Hindlimb muscle (tissue), 1 donor: ENCODE measurements at regions not wholly inside any gene's neighbourhood (a gene's known extent, or its start where the extent isn't known, plus 50 kb on each side); places are given as distances from the start of the nearest gene placed in this dataset.
A peak's percentile ranks its signal among the peaks of the same experiment; 100 is the strongest.

Experiments
- DNase-seq: peaks from one replicate; pipeline ENCODE4 v3.0.0-alpha.2; 2013

GRCh38 chr3:194265996-194266964 lies 84.8 kb downstream of the CPN2 start:
- DNase-seq, result no peak

- no peak for DNase-seq
Observed at GRCh38 chr3:194267744-194268653, 83.1 kb downstream of the CPN2 start.

GRCh38 chr3:194268654-194269512 lies 82.2 kb downstream of the CPN2 start:
- DNase-seq, result no peak

GRCh38 chr3:194269610-194270145 lies 81.5 kb downstream of the CPN2 start:
- no peak for DNase-seq

GRCh38 chr3:194270627-194271459 lies 80.3 kb downstream of the CPN2 start:
- DNase-seq, result no peak

- no peak for DNase-seq
Observed at GRCh38 chr3:194271460-194272035, 79.6 kb downstream of the CPN2 start.

- no peak for DNase-seq
Observed at GRCh38 chr3:194272221-194272620, 78.9 kb downstream of the CPN2 start.

- DNase-seq, result no peak
Observed at GRCh38 chr3:194272861-194273742, 78.0 kb downstream of the CPN2 start.

- no peak for DNase-seq
Observed at GRCh38 chr3:194273743-194274310, 77.3 kb downstream of the CPN2 start.

GRCh38 chr3:194274424-194275085 lies 76.6 kb downstream of the CPN2 start:
- no peak for DNase-seq

- DNase-seq, result no peak
Observed at GRCh38 chr3:194275291-194275690, 75.8 kb downstream of the CPN2 start.

GRCh38 chr3:194275721-194276120 lies 75.4 kb downstream of the CPN2 start:
- DNase-seq, result no peak

GRCh38 chr3:194276768-194277103 lies 74.4 kb downstream of the CPN2 start:
- no peak for DNase-seq

- peak; percentile 81 for DNase-seq
Observed at GRCh38 chr3:194277104-194277785, 73.9 kb downstream of the CPN2 start.

- DNase-seq, result peak; percentile 75
Observed at GRCh38 chr3:194277786-194278130, 73.4 kb downstream of the CPN2 start.

- no peak for DNase-seq
Observed at GRCh38 chr3:194278186-194278845, 72.8 kb downstream of the CPN2 start.

GRCh38 chr3:194279101-194279500 lies 72.0 kb downstream of the CPN2 start:
- no peak for DNase-seq
